ENCODE measurements at regions not wholly inside any gene's neighbourhood (a gene's known extent, or its start where the extent isn't known, plus 50 kb on each side); places are given as distances from the start of the nearest gene placed in this dataset.
"Not testable (repeated sequence)": the region's sequence is repeated elsewhere in the genome, so short reads cannot be mapped to it uniquely, and the experiment has no call there.

DNA sequence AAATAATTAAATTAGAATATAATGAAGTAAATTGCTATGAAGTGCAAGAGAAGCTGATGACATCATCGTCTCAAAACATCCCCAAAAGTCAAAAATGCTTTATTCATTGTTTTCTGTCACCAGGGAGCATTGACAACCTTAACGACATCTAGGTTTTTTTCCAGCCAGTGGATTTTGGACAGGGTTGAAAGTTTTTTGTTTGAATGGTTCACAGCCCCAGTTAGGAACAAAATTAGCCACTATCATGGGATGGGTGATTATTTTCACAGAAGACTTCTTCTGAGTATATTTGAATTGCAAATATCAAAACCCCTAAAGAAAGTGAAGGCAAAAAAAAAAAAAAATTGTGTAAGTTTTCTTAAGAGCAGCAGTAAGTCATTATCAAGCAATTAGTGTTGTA lies 826.1 kb downstream of the STPG2 start:
- TF ChIP-seq, protein P1, sequence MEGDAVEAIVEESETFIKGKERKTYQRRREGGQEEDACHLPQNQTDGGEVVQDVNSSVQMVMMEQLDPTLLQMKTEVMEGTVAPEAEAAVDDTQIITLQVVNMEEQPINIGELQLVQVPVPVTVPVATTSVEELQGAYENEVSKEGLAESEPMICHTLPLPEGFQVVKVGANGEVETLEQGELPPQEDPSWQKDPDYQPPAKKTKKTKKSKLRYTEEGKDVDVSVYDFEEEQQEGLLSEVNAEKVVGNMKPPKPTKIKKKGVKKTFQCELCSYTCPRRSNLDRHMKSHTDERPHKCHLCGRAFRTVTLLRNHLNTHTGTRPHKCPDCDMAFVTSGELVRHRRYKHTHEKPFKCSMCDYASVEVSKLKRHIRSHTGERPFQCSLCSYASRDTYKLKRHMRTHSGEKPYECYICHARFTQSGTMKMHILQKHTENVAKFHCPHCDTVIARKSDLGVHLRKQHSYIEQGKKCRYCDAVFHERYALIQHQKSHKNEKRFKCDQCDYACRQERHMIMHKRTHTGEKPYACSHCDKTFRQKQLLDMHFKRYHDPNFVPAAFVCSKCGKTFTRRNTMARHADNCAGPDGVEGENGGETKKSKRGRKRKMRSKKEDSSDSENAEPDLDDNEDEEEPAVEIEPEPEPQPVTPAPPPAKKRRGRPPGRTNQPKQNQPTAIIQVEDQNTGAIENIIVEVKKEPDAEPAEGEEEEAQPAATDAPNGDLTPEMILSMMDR (conservative IDR thresholded peaks at IDR 0.05) = no peak
- H3K27ac ChIP-seq = no peak overlapping the region

DNA sequence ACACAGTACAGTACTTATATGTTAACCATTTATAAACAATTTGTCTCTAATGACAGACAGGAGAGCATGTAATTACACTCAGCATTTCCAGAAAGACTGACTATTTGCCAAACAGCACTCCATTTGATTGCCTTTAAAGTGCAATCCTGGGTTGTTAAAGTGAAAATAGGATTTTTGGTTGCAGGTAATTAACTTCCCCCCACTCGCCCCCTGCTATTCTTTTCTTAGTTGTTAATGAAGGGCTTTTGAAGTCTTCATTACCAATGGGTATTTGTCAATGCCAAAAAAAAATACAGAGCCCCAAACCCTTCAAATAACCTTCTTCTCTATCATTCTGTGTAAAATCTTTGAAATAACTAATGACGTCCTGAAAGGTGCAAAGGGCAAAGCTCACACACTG lies 825.6 kb downstream of the STPG2 start:
- TF ChIP-seq, protein P1 (conservative IDR thresholded peaks at IDR 0.05) = no peak
- H3K27ac ChIP-seq = no peak overlapping the region

DNA sequence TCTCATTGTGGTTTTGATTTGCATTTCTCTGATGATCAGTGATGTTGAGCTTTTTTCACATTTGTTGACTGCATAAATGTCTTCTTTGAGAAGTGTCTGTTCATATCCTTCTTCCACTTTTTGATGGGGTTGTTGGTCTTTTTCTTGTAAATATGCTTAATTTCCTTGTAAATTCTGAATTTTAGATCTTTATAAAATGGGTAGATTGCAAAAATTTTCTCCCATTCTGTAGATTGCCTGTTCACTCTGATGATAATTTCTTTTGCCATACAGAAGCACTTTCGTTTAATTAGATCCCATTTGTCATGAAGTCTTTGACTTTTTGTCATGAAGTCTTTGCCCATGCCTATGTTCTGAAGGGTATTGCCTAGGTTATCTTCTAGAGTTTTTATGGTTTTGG lies 817.5 kb downstream of the STPG2 start:
- H3K27ac ChIP-seq = not testable (repeated sequence)

DNA sequence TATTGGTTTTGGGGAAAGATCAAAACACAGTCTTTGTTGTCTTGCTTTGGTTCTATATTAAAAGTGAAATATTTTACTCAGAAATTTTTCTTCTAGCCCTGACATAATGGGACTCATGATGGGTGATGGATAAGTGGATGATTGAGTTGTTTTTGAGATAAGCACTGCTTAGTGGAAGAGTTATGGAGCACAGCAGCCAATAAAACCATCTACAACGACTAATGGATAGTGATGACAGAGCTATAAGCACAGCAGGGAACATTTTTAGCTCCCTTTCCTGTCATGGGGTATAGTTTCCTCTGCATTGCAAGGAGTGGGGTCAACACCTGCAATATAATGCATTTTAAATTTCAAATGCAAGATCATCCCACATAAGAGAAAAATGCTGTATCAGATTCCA lies 812.4 kb downstream of the STPG2 start:
- TF ChIP-seq, protein P1 (conservative IDR thresholded peaks at IDR 0.05) = no peak
- no peak overlapping the region for H3K27ac ChIP-seq

DNA sequence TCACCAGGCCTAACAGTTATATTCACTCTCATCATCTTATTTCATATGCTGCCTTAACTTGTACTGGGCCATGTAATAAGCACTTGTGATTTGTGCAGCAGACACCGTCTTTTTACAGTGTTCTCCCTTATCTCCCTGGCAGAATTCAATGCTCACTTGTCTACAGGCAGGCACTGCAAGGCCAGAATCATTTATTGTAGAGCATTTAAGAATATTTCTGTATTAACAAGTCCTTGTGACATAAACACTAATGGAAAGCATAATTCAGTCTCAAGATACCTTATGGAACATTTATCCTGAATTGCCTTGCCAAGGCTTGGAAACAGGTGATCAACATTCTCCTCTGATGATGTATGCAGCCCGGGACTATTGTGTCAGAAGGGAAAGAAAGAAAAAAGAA lies 808.9 kb downstream of the STPG2 start:
- TF ChIP-seq, protein P1 (conservative IDR thresholded peaks at IDR 0.05) = no peak
- H3K27ac ChIP-seq = no peak overlapping the region

DNA sequence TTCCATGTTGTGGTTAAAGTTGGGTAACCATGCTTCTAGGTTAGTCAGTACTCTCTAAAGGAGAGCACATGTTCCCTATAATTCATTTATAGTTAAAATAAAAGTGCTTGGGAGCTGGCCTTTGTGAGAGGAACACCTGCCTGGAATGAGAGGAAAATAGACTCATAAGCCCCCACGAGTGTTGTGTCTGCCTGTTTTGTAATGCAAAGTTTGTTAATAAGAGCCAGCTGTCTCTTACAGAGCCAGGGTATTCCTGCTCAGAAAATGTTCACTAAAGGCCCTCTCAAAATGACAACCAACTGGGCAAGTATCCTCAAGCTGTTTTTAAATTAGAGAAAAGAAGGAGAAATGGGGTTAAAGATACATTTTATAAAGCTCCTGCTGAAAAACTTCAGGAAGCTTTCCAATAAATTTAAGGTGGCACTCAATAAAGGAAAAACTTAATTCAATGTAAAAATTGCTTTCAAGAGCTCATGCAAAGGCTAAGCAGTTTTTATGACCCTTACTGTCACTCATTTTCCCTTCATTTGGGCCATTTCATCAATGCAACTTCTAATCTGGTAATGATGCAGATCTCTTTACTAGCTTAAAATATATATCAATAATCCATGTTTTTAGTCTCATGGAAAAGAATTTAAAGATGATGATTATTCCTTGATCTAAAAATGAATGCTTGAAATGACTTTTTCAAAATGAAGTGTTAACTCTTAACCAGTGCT lies 793.6 kb downstream of the STPG2 start:
- no peak overlapping the region for H3K27ac ChIP-seq
- TF ChIP-seq, protein P1 (conservative IDR thresholded peaks at IDR 0.05) = no peak

DNA sequence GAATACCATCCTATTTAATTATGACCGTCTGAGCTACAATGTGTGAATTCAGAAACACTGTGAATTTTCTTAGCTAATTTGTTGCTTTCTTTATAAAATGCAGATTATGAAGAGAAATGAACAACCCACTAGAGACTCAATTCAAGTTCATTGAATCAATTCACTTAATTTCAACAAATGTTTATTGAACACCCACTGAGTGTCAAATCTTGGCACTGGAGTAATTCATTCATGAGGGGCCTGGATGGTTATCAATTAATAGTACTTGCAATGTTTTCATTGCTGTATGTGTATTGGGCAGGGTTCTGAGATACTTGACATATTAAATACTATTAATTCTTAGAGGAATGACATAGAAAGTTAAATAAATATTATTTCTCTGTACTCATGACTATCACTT lies 789.4 kb downstream of the STPG2 start:
- TF ChIP-seq, protein P1 (conservative IDR thresholded peaks at IDR 0.05) = no peak
- no peak overlapping the region for H3K27ac ChIP-seq

DNA sequence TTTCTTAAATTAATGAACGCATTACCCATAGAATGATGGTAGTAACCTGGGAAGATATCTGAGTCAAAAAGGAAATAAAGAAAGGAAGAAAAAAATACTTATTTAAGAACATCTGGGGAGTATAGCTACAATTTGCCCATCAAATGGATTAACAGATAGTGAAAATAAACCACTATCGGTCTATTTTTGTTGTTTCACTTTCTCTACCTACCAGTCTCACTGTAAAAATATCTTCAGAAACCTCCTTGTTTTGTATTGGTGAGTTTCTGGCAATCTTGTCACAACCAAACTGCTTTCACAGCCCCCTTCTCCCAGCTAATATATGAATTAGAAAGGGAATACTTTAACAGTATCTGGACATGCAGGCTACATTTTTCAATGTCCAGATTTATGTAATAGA lies 783.5 kb downstream of the STPG2 start:
- TF ChIP-seq, protein P1 (conservative IDR thresholded peaks at IDR 0.05) = no peak
- H3K27ac ChIP-seq = no peak overlapping the region
